ENCODE measurements at regions not wholly inside any gene's neighbourhood (a gene's known extent, or its start where the extent isn't known, plus 50 kb on each side); places are given as distances from the start of the nearest gene placed in this dataset.

DNA sequence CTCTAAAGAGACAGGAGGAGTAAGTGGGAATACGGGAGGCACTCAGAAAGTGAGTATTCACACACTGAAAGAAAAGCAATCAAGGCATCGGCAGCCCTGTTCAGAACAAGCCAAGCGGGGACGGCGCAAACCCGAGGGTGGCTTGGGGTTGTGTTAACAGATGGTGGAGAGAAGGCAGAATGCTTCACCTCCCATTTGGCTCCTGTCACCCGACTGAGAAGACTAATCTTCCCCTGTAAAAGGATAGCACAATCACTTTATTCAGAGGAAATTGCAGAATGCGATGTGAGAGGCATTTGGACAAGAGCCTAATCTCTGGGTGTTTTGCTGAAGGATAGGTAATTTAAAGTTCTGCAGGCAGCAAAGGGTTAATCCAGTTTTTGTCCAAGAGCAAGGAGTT, 119.3 kb upstream of the WSCD1 start:
- TF ChIP-seq, protein P1, sequence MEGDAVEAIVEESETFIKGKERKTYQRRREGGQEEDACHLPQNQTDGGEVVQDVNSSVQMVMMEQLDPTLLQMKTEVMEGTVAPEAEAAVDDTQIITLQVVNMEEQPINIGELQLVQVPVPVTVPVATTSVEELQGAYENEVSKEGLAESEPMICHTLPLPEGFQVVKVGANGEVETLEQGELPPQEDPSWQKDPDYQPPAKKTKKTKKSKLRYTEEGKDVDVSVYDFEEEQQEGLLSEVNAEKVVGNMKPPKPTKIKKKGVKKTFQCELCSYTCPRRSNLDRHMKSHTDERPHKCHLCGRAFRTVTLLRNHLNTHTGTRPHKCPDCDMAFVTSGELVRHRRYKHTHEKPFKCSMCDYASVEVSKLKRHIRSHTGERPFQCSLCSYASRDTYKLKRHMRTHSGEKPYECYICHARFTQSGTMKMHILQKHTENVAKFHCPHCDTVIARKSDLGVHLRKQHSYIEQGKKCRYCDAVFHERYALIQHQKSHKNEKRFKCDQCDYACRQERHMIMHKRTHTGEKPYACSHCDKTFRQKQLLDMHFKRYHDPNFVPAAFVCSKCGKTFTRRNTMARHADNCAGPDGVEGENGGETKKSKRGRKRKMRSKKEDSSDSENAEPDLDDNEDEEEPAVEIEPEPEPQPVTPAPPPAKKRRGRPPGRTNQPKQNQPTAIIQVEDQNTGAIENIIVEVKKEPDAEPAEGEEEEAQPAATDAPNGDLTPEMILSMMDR (conservative IDR thresholded peaks at IDR 0.05; ENCODE audit: low read depth, low read length): no peak
- TF ChIP-seq RAD21 (IDR thresholded peaks at IDR 0.05; ENCODE audit: low read length) (no peak), CEBPB (IDR thresholded peaks at IDR 0.05; ENCODE audit: low read depth, low read length) (no peak), RCOR1 (IDR thresholded peaks at IDR 0.05; ENCODE audit: insufficient replicate concordance, low read length) (no peak), FOS (IDR thresholded peaks at IDR 0.05; ENCODE audit: low read depth, low read length) (no peak), MAFK (IDR thresholded peaks at IDR 0.05; ENCODE audit: low read depth, low read length) (no peak), POLR2A (IDR thresholded peaks at IDR 0.05; ENCODE audit: low read depth, low read length) (no peak), BHLHE40 (IDR thresholded peaks at IDR 0.05; ENCODE audit: low read depth, low read length) (no peak), NFE2L2 (IDR thresholded peaks at IDR 0.05; ENCODE audit: low read depth, low read length) (no peak)
- TF ChIP-seq, protein P2, sequence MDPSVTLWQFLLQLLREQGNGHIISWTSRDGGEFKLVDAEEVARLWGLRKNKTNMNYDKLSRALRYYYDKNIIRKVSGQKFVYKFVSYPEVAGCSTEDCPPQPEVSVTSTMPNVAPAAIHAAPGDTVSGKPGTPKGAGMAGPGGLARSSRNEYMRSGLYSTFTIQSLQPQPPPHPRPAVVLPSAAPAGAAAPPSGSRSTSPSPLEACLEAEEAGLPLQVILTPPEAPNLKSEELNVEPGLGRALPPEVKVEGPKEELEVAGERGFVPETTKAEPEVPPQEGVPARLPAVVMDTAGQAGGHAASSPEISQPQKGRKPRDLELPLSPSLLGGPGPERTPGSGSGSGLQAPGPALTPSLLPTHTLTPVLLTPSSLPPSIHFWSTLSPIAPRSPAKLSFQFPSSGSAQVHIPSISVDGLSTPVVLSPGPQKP (IDR thresholded peaks at IDR 0.05; ENCODE audit: borderline replicate concordance, low read depth, low read length): no peak
